H9 (cell line): ENCODE measurements at regions not wholly inside any gene's neighbourhood (a gene's known extent, or its start where the extent isn't known, plus 50 kb on each side); places are given as distances from the start of the nearest gene placed in this dataset.

Experiments used
- DNase-seq: peaks from one replicate; pipeline ENCODE4 v3.0.0-alpha.2; 2017
- H2AFZ ChIP-seq: one replicate; pipeline ENCODE4 v1.6.1; 2013; ENCODE audit warnings: mild to moderate bottlenecking, low read length, control low read depth, moderate library complexity
- H2AK5ac ChIP-seq: 2 replicates; pipeline ENCODE4 v1.6.1; 2013; ENCODE audit warnings: low read length, control low read depth, mixed read lengths; ENCODE audit not compliant: insufficient read length
- H2BK120ac ChIP-seq: one replicate; pipeline ENCODE4 v1.6.1; 2013; ENCODE audit warnings: low read depth, mild to moderate bottlenecking, low read length, control low read depth, inconsistent platforms; ENCODE audit not compliant: poor library complexity, severe bottlenecking
- H2BK12ac ChIP-seq: 2 replicates; pipeline ENCODE4 v1.6.1; 2013; ENCODE audit warnings: low read length, control low read depth, mixed read lengths, low read depth; ENCODE audit not compliant: insufficient read length
- H2BK15ac ChIP-seq: 2 replicates; pipeline ENCODE4 v1.6.1; 2013; ENCODE audit warnings: low read depth, low read length, control low read depth
- H2BK20ac ChIP-seq: one replicate; pipeline ENCODE4 v1.6.1; 2013; ENCODE audit warnings: low read depth, mild to moderate bottlenecking, low read length, control low read depth, inconsistent platforms; ENCODE audit not compliant: poor library complexity, severe bottlenecking
- H2BK5ac ChIP-seq: 2 replicates; pipeline ENCODE4 v1.6.1; 2013; ENCODE audit warnings: low read length, control low read depth, mixed read lengths; ENCODE audit not compliant: insufficient read length
- H3K14ac ChIP-seq: 2 replicates; pipeline ENCODE4 v1.6.1; 2013; ENCODE audit warnings: low read length, control low read depth; ENCODE audit not compliant: insufficient read depth
- H3K18ac ChIP-seq: 2 replicates; pipeline ENCODE4 v1.6.1; 2013; ENCODE audit warnings: low read depth, mild to moderate bottlenecking, mixed read lengths, low read length, control low read depth; ENCODE audit not compliant: insufficient read length
- H3K23ac ChIP-seq: 2 replicates; pipeline ENCODE4 v1.6.1; 2013; ENCODE audit warnings: low read length, control low read depth, mixed read lengths, low read depth; ENCODE audit not compliant: insufficient read length
- H3K23me2 ChIP-seq: 2 replicates; pipeline ENCODE4 v1.6.1; 2013; ENCODE audit warnings: low read depth, mild to moderate bottlenecking, mixed read lengths, low read length, control low read depth; ENCODE audit not compliant: insufficient read length, poor library complexity, severe bottlenecking
- H3K27ac ChIP-seq: 2 replicates; pipeline ENCODE4 v1.5.1; 2013; ENCODE audit warnings: low read length, control low read depth, mixed read lengths, low read depth; ENCODE audit not compliant: insufficient read length
- H3K27me3 ChIP-seq: 2 replicates; pipeline ENCODE4 v1.6.1; 2013; ENCODE audit warnings: low read length, control low read depth, inconsistent platforms; ENCODE audit not compliant: insufficient read depth
- H3K4ac ChIP-seq: 2 replicates; pipeline ENCODE4 v1.6.1; 2013; ENCODE audit warnings: low read depth, mild to moderate bottlenecking, control low read depth, inconsistent platforms, low read length, moderate library complexity
- H3K4me1 ChIP-seq: 2 replicates; pipeline ENCODE4 v1.6.1; 2013; ENCODE audit warnings: low read length, control low read depth, inconsistent platforms; ENCODE audit not compliant: insufficient read depth
- H3K4me2 ChIP-seq: 2 replicates; pipeline ENCODE4 v1.6.1; 2013; ENCODE audit warnings: low read length, control low read depth, mixed read lengths; ENCODE audit not compliant: insufficient read length, insufficient read depth
- H3K56ac ChIP-seq: 2 replicates; pipeline ENCODE4 v1.6.1; 2013; ENCODE audit warnings: low read depth, mild to moderate bottlenecking, mixed read lengths, low read length, control low read depth; ENCODE audit not compliant: insufficient read length
- H3K79me1 ChIP-seq: 2 replicates; pipeline ENCODE4 v1.6.1; 2013; ENCODE audit warnings: low read depth, mild to moderate bottlenecking, moderate library complexity, low read length, control low read depth, inconsistent platforms; ENCODE audit not compliant: insufficient read depth, poor library complexity, severe bottlenecking
- H3K79me2 ChIP-seq: 2 replicates; pipeline ENCODE4 v1.6.1; 2013; ENCODE audit warnings: low read length, control low read depth, inconsistent platforms; ENCODE audit not compliant: insufficient read depth
- H3K9ac ChIP-seq: 2 replicates; pipeline ENCODE4 v1.6.1; 2013; ENCODE audit warnings: low read length, control low read depth, mixed read lengths; ENCODE audit not compliant: insufficient read length; ENCODE audit errors: extremely low read depth
- H3K9me3 ChIP-seq: one replicate; pipeline ENCODE4 v1.6.1; 2013; ENCODE audit warnings: low read depth, low read length, inconsistent platforms; ENCODE audit not compliant: control insufficient read depth
- H3T11ph ChIP-seq: one replicate; pipeline ENCODE4 v1.6.1; 2013; ENCODE audit warnings: mild to moderate bottlenecking, low read length, control low read depth, inconsistent platforms
- H4K20me1 ChIP-seq: one replicate; pipeline ENCODE4 v1.6.1; 2013; ENCODE audit not compliant: control insufficient read depth, insufficient read length, insufficient read depth
- H4K5ac ChIP-seq: 2 replicates; pipeline ENCODE4 v1.6.1; 2013; ENCODE audit warnings: low read depth, mild to moderate bottlenecking, mixed read lengths, low read length, control low read depth; ENCODE audit not compliant: insufficient read length
- H4K8ac ChIP-seq: replicated peaks from 2 replicates; pipeline ENCODE4 v1.6.1; 2013; ENCODE audit warnings: low read length, control low read depth, mixed read lengths, low read depth; ENCODE audit not compliant: insufficient read length
- H4K91ac ChIP-seq: 2 replicates; pipeline ENCODE4 v1.6.1; 2013; ENCODE audit warnings: low read depth, mild to moderate bottlenecking, moderate library complexity, mixed read lengths, low read length, control low read depth; ENCODE audit not compliant: insufficient read length
- H3K27ac Mint-ChIP-seq, 3 experiments: 2 replicates in 2 of 3; 3 replicates in 1 of 3; pipeline ENCODE4 v1.8.0; 2020 to 2021; ENCODE audit warnings: mixed read lengths in 3 of 3, mild to moderate bottlenecking in 1 of 3, moderate library complexity in 1 of 3
- H3K27me3 Mint-ChIP-seq: 2 replicates; pipeline ENCODE4 v1.8.0; 2021; ENCODE audit warnings: low read depth, mild to moderate bottlenecking, moderate library complexity, mixed read lengths
- H3K36me3 Mint-ChIP-seq, 3 experiments: 2 replicates in 2 of 3; 3 replicates in 1 of 3; pipeline ENCODE4 v1.8.0; 2020 to 2021; ENCODE audit warnings: low read depth in 3 of 3, mixed read lengths in 3 of 3; ENCODE audit not compliant: insufficient read depth in 1 of 3
- H3K4me1 Mint-ChIP-seq, 2 experiments: 2 replicates each; pipeline ENCODE4 v1.8.0; 2020; ENCODE audit warnings: mixed read lengths in 2 of 2
- H3K4me3 Mint-ChIP-seq, 2 experiments: 2 replicates in 1 of 2; 3 replicates in 1 of 2; pipeline ENCODE4 v1.8.0; 2020 to 2021; ENCODE audit warnings: mild to moderate bottlenecking in 2 of 2, mixed read lengths in 2 of 2, moderate library complexity in 1 of 2
- H3K9me3 Mint-ChIP-seq, 2 experiments: 2 replicates in 1 of 2; 3 replicates in 1 of 2; pipeline ENCODE4 v1.8.0; 2020; ENCODE audit warnings: mild to moderate bottlenecking in 2 of 2, mixed read lengths in 2 of 2, moderate library complexity in 1 of 2
- CTCF ChIP-seq: fragments of 200-600 bp; sonication (generic); conservative IDR thresholded peaks from 3 replicates; pipeline ENCODE4 v1.8.0; 2021; ENCODE audit warnings: antibody characterized with exemption, mild to moderate bottlenecking
- WGBS: extraction: QIAGEN DNeasy Blood & Tissue Kit; methylation state at CpG from one replicate; pipeline ENCODE4 v1.1.7; 2013; ENCODE audit warnings: missing lambda C conversion rate, low lambda C conversion rate, mixed read lengths; ENCODE audit not compliant: insufficient read length; ENCODE audit errors: extremely low coverage; 5-methylcytosine and 5-hydroxymethylcytosine counted together

- Histone ChIP-seq H3K14ac (no peak overlapping the region), H3T11ph (no peak overlapping the region), H3K9me3 (no peaks in the 10 kb centered on the region), H3K4ac (no peak overlapping the region), H4K91ac (no peak overlapping the region), H2AFZ (no peak overlapping the region), H2BK120ac (no peak overlapping the region), H3K27ac (no peak overlapping the region), H4K8ac (no peak overlapping the region), H3K23me2 (no peaks in the 10 kb centered on the region), H4K5ac (no peak overlapping the region), H3K23ac (no peak overlapping the region), H3K18ac (no peak overlapping the region), H2BK12ac (no peak overlapping the region), H3K4me1 (no peaks in the 10 kb centered on the region), H3K27me3 (no peaks in the 10 kb centered on the region), H3K79me2 (no peaks in the 10 kb centered on the region), H2BK20ac (no peak overlapping the region), H3K79me1 (no peaks in the 10 kb centered on the region), H2BK15ac (no peak overlapping the region), H2BK5ac (no peak overlapping the region), H3K9ac (no peak overlapping the region), H3K56ac (no peak overlapping the region), H3K4me2 (no peak overlapping the region), H4K20me1 (no peaks in the 10 kb centered on the region), H2AK5ac (no peak overlapping the region)
- Mint-ChIP-seq H3K4me3 (no peak overlapping the region), H3K9me3 (no peaks in the 10 kb centered on the region), H3K4me1 (0 out of 4 replicates have a peak, but pooled peaks cover 0 to 2% of the 10 kb centered on the region in 2 experiments), H3K27ac (no peak overlapping the region), H3K27me3 (no peaks in the 10 kb centered on the region), H3K36me3 (no peaks in the 10 kb centered on the region)
- no peak for DNase-seq
- TF ChIP-seq CTCF, result peak; percentile 37; the same call in 1 of the 3 replicates
- no CpG with 5 or more reads among the region's 3 CpGs for WGBS
Observed at GRCh38 chr1:170288155-170288554, 142.4 kb downstream of the NTMT2 start.
